Naive thymus-derived CD4-positive, alpha-beta T cell (primary cell): ENCODE measurements at regions not wholly inside any gene's neighbourhood (a gene's known extent, or its start where the extent isn't known, plus 50 kb on each side); places are given as distances from the start of the nearest gene placed in this dataset.
"Not testable (repeated sequence)": the region's sequence is repeated elsewhere in the genome, so short reads cannot be mapped to it uniquely, and the experiment has no call there.

Experiments
- ATAC-seq: fragments of 150-1000 bp; cut with Tn5 transposase; 2 replicates; pipeline ENCODE4 v1.10.0; 2021; ENCODE audit warnings: mild to moderate bottlenecking, moderate library complexity
- CTCF ChIA-PET: fragments of 350-600 bp; sonication (Branson Sonifier 250); formaldehyde crosslinking; loops from one replicate; lab custom pipeline; 2021; ENCODE audit warnings: antibody characterized with exemption; lab: Charles Lee
- POLR2A ChIA-PET: fragments of 350-600 bp; sonication (Branson Sonifier 250); formaldehyde crosslinking; loops from one replicate; lab custom pipeline; 2021; ENCODE audit warnings: antibody characterized with exemption, inconsistent platforms; lab: Charles Lee
- DNase-seq, 9 donors: peaks; one replicate each; pipeline versions ENCODE4 v3.0.0 to v3.0.0-alpha.2; 2020 to 2022; ENCODE audit warnings: mixed read lengths in 1 of 9
- H3K27ac ChIP-seq: one replicate; pipeline ENCODE4 v1.7.0; 2013; ENCODE audit warnings: mild to moderate bottlenecking, low read depth, low read length, moderate library complexity
- H3K27me3 ChIP-seq, 2 donors: one replicate each; pipeline ENCODE4 v1.7.0; 2013; ENCODE audit warnings: low read length in 2 of 2, mild to moderate bottlenecking in 2 of 2, moderate library complexity in 2 of 2; ENCODE audit not compliant: control insufficient read depth in 2 of 2, insufficient read depth in 2 of 2
- H3K36me3 ChIP-seq, 3 experiments: 1 replicate in 2 of 3; 2 replicates in 1 of 3; pipeline ENCODE4 v1.7.0; 2013; ENCODE audit warnings: low read length in 3 of 3, mild to moderate bottlenecking in 3 of 3, moderate library complexity in 1 of 3; ENCODE audit not compliant: insufficient read depth in 3 of 3, control insufficient read depth in 2 of 3
- H3K4me1 ChIP-seq, 2 donors: one replicate each; pipeline ENCODE4 v1.7.0; 2013; ENCODE audit warnings: low read length in 2 of 2, mild to moderate bottlenecking in 2 of 2, moderate library complexity in 1 of 2; ENCODE audit not compliant: control insufficient read depth in 2 of 2, insufficient read depth in 2 of 2
- H3K4me3 ChIP-seq: 2 replicates; pipeline ENCODE4 v1.7.0; 2013; ENCODE audit warnings: mild to moderate bottlenecking, low read length
- H3K9me3 ChIP-seq, 3 experiments: 1 replicate in 2 of 3; 2 replicates in 1 of 3; pipeline ENCODE4 v1.7.0; 2013; ENCODE audit warnings: low read length in 3 of 3; ENCODE audit not compliant: control insufficient read depth in 2 of 3
- H3K27ac Mint-ChIP-seq, 9 donors: one replicate each; pipeline ENCODE4 v1.8.0; 2020 to 2022; ENCODE audit warnings: mixed read lengths in 9 of 9, mild to moderate bottlenecking in 8 of 9, moderate library complexity in 5 of 9, inconsistent platforms in 2 of 9
- H3K27me3 Mint-ChIP-seq, 5 donors: one replicate each; pipeline ENCODE4 v1.8.0; 2021 to 2022; ENCODE audit warnings: mixed read lengths in 5 of 5, mild to moderate bottlenecking in 1 of 5
- H3K36me3 Mint-ChIP-seq, 5 donors: one replicate each; pipeline ENCODE4 v1.8.0; 2020 to 2022; ENCODE audit warnings: mixed read lengths in 5 of 5, mild to moderate bottlenecking in 3 of 5, inconsistent platforms in 1 of 5
- H3K4me1 Mint-ChIP-seq, 7 donors: one replicate each; pipeline ENCODE4 v1.8.0; 2020 to 2022; ENCODE audit warnings: mixed read lengths in 7 of 7, mild to moderate bottlenecking in 3 of 7, inconsistent platforms in 1 of 7
- H3K4me3 Mint-ChIP-seq, 10 donors: one replicate each; pipeline ENCODE4 v1.8.0; 2020 to 2022; ENCODE audit warnings: mild to moderate bottlenecking in 10 of 10, mixed read lengths in 10 of 10, moderate library complexity in 6 of 10, inconsistent platforms in 2 of 10
- H3K9me3 Mint-ChIP-seq, 11 donors: one replicate each; pipeline ENCODE4 v1.8.0; 2020 to 2022; ENCODE audit warnings: mixed read lengths in 11 of 11, mild to moderate bottlenecking in 4 of 11, inconsistent platforms in 1 of 11, moderate library complexity in 1 of 11
- intact Hi-C, 2 donors: fragments of 100-400 bp; cut with micrococcal nuclease; formaldehyde crosslinking; loops; one replicate each; pipeline ENCODE4 v1.15.1; 2023

GRCh38 chr12:25630735-25631515 lies 77.8 kb upstream of the LMNTD1 start:
- H3K27ac ChIP-seq, H3K4me3 ChIP-seq, H3K27me3 Mint-ChIP-seq, POLR2A ChIA-PET, H3K27me3 ChIP-seq, H3K36me3 Mint-ChIP-seq, ATAC-seq, H3K9me3 ChIP-seq, H3K4me1 ChIP-seq, H3K4me3 Mint-ChIP-seq, DNase-seq, intact Hi-C loops, H3K27ac Mint-ChIP-seq, H3K36me3 ChIP-seq: not testable (repeated sequence)
- CTCF ChIA-PET, result interaction anchor here (0.6 kb wide), 1 partner anchor 38 kb away, joined by 3 read pairs; no protein-coding TSS in a partner anchor
- H3K4me1 Mint-ChIP-seq, result peaks cover 7 to 55% (median 21%) of the 10 kb centered on the region in 7 donors
- H3K9me3 Mint-ChIP-seq, result peaks cover 0 to 19% (median 3%) of the 10 kb centered on the region in 11 donors

- DNase-seq, ATAC-seq, H3K27ac ChIP-seq, H3K36me3 Mint-ChIP-seq, CTCF ChIA-PET, H3K27me3 ChIP-seq, intact Hi-C loops, H3K36me3 ChIP-seq, H3K4me1 ChIP-seq, H3K4me3 ChIP-seq, POLR2A ChIA-PET, H3K9me3 ChIP-seq, H3K27me3 Mint-ChIP-seq: not testable (repeated sequence)
- peaks cover 0 to 19% (median 4%) of the 10 kb centered on the region in 11 donors for H3K9me3 Mint-ChIP-seq
- peaks cover 7 to 63% (median 21%) of the 10 kb centered on the region in 7 donors for H3K4me1 Mint-ChIP-seq
- H3K4me3 Mint-ChIP-seq, result peak overlapping the region in 4 of 10 donors; percentile 8 to 56 (median 34)
- H3K27ac Mint-ChIP-seq, result peak overlapping the region in 5 of 9 donors; percentile 18 to 79 (median 49)
Measured at GRCh38 chr12:25633149-25633548, 80.1 kb upstream of the LMNTD1 start.

- H3K27ac Mint-ChIP-seq, result no peak overlapping the region
- ChIA-PET CTCF (no interaction called here), POLR2A (no interaction called here)
- Histone ChIP-seq H3K36me3 (no peaks in the 10 kb centered on the region), H3K27ac (no peak overlapping the region), H3K4me3 (no peak overlapping the region), H3K4me1 (no peaks in the 10 kb centered on the region), H3K9me3 (no peaks in the 10 kb centered on the region), H3K27me3 (no peaks in the 10 kb centered on the region)
- no peak overlapping the region for H3K4me3 Mint-ChIP-seq
- intact Hi-C loops, result no loop called here
- peaks cover 0 to 17% (median 5%) of the 10 kb centered on the region in 11 donors for H3K9me3 Mint-ChIP-seq
- DNase-seq, result no peak
- H3K4me1 Mint-ChIP-seq, result peaks cover 7 to 30% (median 14%) of the 10 kb centered on the region in 7 donors
- ATAC-seq, result no peak
- peaks cover 0 to 11% (median 0%) of the 10 kb centered on the region in 5 donors for H3K27me3 Mint-ChIP-seq
- peaks cover 0 to 7% (median 0%) of the 10 kb centered on the region in 5 donors for H3K36me3 Mint-ChIP-seq
Measured at GRCh38 chr12:25637752-25638151, 84.7 kb upstream of the LMNTD1 start.

GRCh38 chr12:25639406-25639805 lies 86.3 kb upstream of the LMNTD1 start:
- no peak for DNase-seq
- Histone ChIP-seq H3K36me3 (no peaks in the 10 kb centered on the region), H3K4me1 (no peaks in the 10 kb centered on the region), H3K27ac (no peak overlapping the region), H3K9me3 (no peaks in the 10 kb centered on the region), H3K4me3 (no peak overlapping the region), H3K27me3 (no peaks in the 10 kb centered on the region)
- intact Hi-C loops, result no loop called here
- Mint-ChIP-seq H3K36me3 (peaks cover 0 to 2% (median 0%) of the 10 kb centered on the region in 5 donors), H3K4me1 (peaks cover 0 to 13% (median 0%) of the 10 kb centered on the region in 7 donors), H3K27me3 (peaks cover 0 to 11% (median 0%) of the 10 kb centered on the region in 5 donors), H3K9me3 (peaks cover 0 to 17% (median 3%) of the 10 kb centered on the region in 11 donors), H3K4me3 (no peak overlapping the region), H3K27ac (no peak overlapping the region)
- no peak for ATAC-seq
- CTCF ChIA-PET, result no interaction called here
- POLR2A ChIA-PET, result no interaction called here

- H3K9me3 Mint-ChIP-seq, result peaks cover 0 to under 1% (median 0%) of the 10 kb centered on the region in 11 donors
- intact Hi-C loops, result no loop called here
Measured at GRCh38 chr12:25644979-25645378, 91.9 kb upstream of the LMNTD1 start.

GRCh38 chr12:25645427-25645826 lies 92.3 kb upstream of the LMNTD1 start:
- intact Hi-C loops, result no loop called here
- no peak for ATAC-seq
- Histone ChIP-seq H3K4me3 (no peak overlapping the region), H3K9me3 (no peaks in the 10 kb centered on the region), H3K27ac (no peak overlapping the region), H3K4me1 (no peaks in the 10 kb centered on the region), H3K27me3 (no peaks in the 10 kb centered on the region), H3K36me3 (no peaks in the 10 kb centered on the region)
- Mint-ChIP-seq H3K4me1 (no peaks in the 10 kb centered on the region), H3K36me3 (no peaks in the 10 kb centered on the region), H3K27ac (no peak overlapping the region), H3K9me3 (no peaks in the 10 kb centered on the region), H3K4me3 (no peak overlapping the region), H3K27me3 (peaks cover 0 to under 1% (median 0%) of the 10 kb centered on the region in 5 donors)
- DNase-seq, result no peak
- ChIA-PET POLR2A (no interaction called here), CTCF (no interaction called here)

More at GRCh38 chr12:25644979-25645378, 91.9 kb upstream of the LMNTD1 start:
- ChIA-PET POLR2A (no interaction called here), CTCF (no interaction called here)
- no peaks in the 10 kb centered on the region for H3K9me3 ChIP-seq
- no peaks in the 10 kb centered on the region for H3K27me3 ChIP-seq
- no peak overlapping the region for H3K4me3 ChIP-seq
- H3K4me1 Mint-ChIP-seq, result no peaks in the 10 kb centered on the region
- DNase-seq, result no peak
- no peak overlapping the region for H3K27ac ChIP-seq
- H3K27me3 Mint-ChIP-seq, result no peaks in the 10 kb centered on the region
- no peak overlapping the region for H3K4me3 Mint-ChIP-seq
- no peaks in the 10 kb centered on the region for H3K36me3 Mint-ChIP-seq
- peak overlapping the region in 1 of 9 donors; percentile 44 for H3K27ac Mint-ChIP-seq
- no peaks in the 10 kb centered on the region for H3K36me3 ChIP-seq
- H3K4me1 ChIP-seq, result no peaks in the 10 kb centered on the region
- ATAC-seq, result no peak

- H3K27ac Mint-ChIP-seq, result no peak overlapping the region
- intact Hi-C loops, result no loop called here
- DNase-seq, result no peak
Measured at GRCh38 chr12:25651931-25652330, 98.8 kb upstream of the LMNTD1 start.

More at GRCh38 chr12:25651931-25652330, 98.8 kb upstream of the LMNTD1 start:
- no peak overlapping the region for H3K4me3 ChIP-seq
- no peaks in the 10 kb centered on the region for H3K4me1 ChIP-seq
- H3K36me3 ChIP-seq, result no peaks in the 10 kb centered on the region
- Mint-ChIP-seq H3K9me3 (peaks cover 0 to 3% (median 0%) of the 10 kb centered on the region in 11 donors), H3K27me3 (peaks cover 0 to 5% (median 0%) of the 10 kb centered on the region in 5 donors), H3K4me3 (no peak overlapping the region), H3K36me3 (no peaks in the 10 kb centered on the region), H3K4me1 (peaks cover 0 to 11% (median 8%) of the 10 kb centered on the region in 7 donors)
- no peak overlapping the region for H3K27ac ChIP-seq
- CTCF ChIA-PET, result no interaction called here
- H3K9me3 ChIP-seq, result no peaks in the 10 kb centered on the region
- ATAC-seq, result no peak
- POLR2A ChIA-PET, result no interaction called here
- no peaks in the 10 kb centered on the region for H3K27me3 ChIP-seq
